ENCODE measurements at regions not wholly inside any gene's neighbourhood (a gene's known extent, or its start where the extent isn't known, plus 50 kb on each side); places are given as distances from the start of the nearest gene placed in this dataset.
A peak's percentile ranks its signal among the peaks of the same experiment; 100 is the strongest.

DNA sequence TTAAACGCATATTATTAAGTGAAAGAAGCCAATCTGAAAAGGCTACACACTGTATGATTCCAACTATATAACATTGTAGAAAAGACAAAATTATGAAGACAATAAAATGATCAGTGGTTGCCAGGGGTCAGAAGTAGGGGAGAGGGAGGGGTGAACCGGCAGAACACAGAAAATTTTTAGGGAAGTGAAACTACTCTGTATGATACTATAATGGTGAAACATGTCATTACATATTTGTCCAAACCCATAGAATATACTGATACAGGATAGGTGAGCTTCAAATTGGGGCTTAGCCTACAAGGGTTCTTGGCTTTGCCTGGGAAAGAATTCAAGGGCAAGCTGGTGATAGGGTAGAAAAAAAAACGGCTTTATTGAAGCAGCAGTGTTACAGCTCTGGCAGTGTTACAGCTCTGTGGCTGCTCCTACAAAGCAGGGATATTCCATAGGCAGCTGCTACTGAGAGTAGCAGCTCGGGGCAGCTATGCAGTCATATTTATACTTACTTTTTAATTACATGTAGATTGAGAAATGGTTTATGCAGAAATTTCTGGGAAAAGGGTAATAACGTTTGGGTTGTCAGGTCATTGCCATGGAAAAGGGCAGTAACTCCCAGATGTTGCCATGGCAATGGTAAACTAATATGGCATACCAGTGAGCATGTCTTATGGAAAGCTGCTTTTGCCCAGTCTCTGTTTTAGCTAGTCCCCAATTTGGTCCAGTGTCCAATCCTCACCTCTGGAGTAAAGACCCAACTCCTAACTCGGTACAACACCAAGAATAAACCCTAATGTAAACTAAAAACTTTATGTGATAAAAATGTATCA lies 125.1 kb upstream of the SLC25A36 start:
- no peak for DNase-seq

DNA sequence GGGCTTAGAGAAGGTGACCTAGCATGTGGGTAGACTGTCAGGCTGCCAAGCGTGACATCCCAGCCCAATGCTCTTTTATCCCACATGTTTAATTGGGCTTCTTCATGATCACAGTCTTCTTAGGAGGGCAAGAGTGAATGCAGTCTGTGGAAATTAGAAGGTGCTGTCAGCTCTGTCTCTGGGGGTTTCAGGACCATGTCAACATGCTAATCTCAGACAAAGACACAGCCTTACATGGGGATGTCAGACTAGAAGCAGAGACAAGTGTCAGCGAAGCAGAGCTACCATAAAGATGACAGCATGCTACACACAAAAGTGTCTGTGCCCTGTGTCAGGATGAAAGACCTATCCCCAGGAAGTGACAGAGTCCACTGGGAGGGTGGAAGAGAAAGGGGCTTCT lies 120.1 kb upstream of the SLC25A36 start:
- no peak for DNase-seq

DNA sequence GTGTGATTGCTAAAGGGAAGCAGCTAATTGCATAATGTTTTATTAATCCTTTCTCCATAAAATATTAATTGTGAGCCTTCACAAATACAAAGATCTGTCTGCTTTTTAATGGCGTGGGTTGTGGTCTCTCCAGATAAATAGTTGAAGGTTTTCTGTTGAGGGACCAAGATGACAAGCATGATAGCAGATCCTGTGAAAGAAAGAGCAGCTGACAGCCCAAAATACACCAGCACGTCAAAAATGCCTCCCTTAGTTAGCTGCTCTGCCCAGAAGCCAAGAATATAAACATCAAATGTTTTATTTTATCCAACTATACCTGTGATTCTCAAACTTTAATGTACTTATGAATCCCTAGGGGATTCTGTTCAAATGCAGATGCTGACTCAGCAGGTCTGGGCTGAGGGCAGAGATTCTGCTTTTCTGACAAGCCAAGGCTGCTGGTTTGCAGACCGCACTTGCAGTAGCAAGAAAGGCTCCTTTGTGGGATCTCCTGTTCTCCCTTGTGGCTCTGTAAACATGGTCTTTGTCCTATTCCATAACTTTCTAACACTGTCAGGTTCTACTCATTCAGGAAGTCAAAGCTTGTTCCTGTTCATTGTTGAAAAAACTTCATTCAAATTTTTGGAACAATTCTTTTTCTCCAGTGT lies 119.1 kb upstream of the SLC25A36 start:
- DNase-seq = no peak

DNA sequence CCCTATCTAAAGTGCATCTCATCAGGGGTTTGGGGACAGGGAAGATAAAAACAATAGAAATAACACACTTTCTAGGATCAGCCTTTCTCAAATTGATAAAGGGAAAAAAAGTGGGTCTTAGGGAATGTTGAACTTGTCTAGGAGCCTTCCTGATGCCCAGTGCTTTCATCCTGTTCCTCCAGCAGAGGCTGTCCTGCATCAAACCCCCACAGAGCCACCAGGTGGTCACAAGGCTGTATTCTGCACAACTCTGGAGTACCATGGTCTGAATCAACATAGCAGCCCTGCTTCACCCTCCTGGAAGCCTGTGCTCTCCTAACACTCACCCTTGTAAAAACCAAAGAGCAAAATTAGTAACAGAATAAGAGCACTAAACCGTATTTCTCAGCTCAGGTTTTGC lies 118.5 kb upstream of the SLC25A36 start:
- no peak for DNase-seq

DNA sequence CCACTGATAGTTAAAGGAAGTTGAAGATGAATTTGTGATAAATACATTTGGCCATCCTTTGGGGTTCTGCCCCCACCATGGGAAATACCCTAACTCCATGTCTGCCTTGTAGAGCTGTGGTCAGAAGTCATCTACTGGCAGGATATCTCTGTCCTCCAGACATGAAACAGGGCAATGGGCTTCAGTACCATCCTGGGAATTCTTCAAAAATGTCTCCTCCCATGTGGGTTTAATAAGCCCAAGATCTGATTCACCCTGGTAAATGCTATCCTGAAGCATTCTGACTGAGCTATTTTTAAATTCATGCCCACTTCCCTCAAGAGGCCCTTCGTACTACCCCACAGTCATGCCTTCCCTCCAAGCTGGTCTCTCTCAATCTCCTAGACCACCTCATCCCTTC lies 113.7 kb upstream of the SLC25A36 start:
- DNase-seq = no peak

DNA sequence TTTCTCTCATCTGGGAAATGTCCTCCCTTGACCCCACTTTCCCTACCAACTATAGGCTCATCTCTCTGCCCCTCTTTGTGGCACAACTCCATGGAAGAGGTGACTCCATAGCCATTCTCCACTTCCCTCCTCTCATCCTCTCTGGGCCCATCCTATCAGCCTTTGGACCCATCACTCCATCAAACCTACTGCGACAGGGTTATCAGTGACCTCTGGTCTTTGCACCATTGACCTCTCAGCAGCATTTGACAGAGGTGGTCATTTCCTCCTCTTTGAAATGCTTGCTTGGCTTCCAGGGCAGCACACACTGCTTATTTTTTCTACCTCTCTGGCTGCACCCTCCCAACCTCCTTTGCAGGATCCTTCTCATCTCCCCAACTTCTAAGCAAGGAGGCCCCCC lies 113.1 kb upstream of the SLC25A36 start:
- DNase-seq = no peak

DNA sequence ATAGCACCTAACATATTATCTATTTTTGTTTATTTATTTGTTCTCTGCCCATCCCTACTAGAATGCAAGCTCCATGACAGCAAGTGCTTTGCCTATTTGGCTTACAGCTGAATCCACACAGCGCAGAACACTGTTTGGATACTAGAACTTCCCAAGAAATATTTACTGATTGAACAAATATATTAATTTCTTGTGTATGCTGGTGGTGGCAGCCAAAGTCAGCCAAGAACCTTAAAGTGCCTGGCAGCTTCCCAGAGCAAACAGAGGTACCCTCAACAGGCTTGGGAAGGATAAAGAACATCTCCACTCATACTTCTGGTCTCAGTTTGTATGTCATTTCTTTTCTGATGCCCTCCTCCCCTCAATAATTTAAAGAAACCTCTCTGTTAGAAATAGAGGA lies 111.8 kb upstream of the SLC25A36 start:
- no peak for DNase-seq

DNA sequence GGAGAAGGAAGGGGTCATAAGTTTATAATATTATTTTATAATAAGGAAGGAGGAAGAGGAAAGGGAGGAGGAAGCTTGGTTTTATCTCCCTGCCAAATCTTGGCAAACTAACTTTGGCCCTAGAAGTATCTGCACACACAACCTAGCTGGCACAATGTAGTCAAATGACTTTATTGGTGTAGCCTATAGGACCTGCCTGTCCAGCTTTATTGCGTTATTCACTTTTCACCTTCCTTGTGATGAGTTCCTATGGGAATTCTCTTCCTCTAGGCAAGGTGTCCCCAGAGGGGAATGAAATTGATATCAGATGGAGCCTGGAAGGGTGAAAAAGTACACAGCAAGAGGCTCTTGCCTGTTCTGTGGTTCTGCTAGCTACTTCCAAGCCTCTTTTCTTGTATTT lies 111.2 kb upstream of the SLC25A36 start:
- DNase-seq = no peak

DNA sequence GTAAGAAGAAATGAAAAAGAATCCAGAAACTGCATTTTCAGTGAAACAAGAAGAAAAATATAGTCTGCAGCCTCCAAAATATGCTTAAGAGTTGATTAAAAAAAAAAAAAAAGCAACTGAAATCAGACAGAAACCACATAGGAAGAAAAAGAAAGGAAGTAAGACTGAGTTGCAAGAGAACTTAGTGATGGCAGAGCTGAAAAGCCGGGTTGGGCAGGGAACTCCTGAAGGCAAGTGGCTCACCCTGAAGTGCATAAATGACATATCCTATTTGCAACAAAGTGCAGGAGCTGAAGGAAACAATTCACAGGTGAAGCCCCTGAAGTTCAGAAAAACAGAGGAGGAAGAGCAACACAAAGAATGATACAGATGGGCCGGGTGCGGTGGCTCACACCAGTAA lies 108.8 kb upstream of the SLC25A36 start:
- DNase-seq = no peak

DNA sequence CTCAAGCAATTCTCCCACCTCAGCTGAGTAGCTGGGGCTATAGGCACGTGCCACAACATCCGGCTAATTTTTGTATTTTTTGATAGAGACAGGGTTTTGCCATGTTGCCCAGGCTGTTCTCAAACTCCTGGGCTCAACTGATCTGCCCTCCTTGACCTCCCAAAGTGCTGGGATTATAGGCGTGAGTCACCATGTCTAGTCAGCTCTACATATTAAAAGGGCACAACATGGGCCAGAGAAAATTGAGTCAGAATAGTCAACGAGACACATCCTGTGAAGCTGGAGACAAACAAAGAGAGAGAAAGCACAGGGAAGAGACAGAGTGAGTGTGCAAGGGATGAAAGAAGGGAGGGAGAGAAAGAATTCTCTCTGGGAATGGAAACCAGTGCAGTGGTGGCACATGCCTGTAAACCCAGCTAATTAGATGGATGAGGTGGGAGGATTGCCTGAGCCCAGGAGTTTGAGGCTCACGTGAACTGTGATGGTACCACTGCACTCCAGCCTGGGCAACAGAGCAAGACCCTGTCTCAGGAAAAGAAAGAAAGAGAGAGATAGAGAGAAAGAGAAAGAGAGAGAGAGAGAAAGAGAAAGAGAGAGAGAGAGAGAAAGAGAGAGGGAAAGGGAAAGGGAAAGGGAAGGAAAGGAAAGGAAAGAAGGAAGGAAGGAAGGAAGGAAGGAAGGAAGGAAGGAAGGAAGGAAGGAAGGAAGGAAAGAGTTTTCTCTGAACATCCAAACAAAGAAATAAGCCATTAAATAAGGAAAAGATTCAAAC lies 107.2 kb upstream of the SLC25A36 start:
- no peak for DNase-seq

DNA sequence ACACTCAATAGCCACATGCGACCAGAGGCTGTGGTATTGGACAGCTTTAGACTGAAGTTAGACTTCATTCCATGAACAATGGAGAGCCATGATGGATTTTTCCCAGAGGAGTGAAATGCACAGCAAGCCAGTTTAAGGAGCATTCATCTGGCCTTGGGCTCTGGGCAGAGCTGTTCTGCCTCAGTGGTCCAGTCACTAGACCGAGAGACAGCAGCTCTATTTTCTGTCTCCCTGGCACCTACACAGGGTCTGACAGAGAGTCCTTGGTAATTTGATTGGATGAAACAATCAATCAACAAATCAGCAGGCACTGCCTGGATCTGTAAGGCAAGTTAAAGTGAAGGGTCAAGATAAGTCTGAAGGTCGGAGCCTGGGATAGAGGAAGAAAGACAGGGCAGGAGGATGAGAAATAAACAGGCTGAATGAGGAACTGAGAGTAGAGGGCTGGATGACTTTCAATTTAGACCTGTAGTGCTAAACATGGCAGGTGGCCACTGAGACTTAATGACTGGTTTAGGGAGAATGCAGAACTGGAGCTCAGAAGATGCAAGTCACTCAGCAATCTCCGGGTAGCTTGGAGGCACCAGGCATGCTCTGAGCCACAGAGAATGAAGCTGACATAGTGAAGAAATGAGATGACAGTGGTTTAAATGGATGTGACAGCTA lies 98.5 kb upstream of the SLC25A36 start:
- no peak for DNase-seq

DNA sequence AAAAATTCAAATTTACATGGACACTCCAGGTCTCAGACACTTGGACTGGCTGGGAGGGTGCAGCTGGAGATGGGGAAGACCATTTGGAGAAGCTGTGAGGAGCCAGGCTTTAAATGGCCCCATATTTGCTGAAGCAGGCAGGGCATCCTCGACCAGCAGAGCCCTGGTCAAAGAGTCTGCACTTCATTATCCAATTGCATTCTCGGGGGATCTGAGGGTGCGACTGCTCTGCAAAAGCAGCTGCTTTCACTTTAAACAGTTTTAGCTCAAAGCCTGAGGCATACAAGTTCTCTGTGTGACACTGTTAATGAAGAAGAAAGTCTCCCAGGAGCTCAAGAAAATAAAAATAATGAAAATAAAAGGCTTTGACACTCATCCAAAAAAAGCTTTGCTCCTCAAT lies 98.0 kb upstream of the SLC25A36 start:
- no peak for DNase-seq

DNA sequence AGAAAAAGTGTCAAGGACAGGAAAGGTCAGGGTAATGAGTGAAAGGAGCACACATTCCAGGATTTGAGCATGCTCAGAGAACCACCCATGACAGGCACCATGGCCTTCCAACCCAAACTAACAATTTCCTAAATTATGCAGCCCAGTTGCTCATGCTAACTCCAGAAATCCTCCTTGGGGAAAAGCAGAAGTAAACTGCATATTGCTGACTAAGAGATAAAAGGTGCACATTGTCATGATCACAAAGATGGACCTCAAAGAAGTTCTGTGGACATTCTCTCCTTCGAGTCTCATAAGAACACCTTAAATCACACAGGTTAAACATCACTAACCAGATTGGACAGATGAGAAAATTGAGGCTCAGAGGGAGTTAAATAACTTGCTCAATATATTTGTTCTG lies 97.6 kb upstream of the SLC25A36 start:
- no peak for DNase-seq

DNA sequence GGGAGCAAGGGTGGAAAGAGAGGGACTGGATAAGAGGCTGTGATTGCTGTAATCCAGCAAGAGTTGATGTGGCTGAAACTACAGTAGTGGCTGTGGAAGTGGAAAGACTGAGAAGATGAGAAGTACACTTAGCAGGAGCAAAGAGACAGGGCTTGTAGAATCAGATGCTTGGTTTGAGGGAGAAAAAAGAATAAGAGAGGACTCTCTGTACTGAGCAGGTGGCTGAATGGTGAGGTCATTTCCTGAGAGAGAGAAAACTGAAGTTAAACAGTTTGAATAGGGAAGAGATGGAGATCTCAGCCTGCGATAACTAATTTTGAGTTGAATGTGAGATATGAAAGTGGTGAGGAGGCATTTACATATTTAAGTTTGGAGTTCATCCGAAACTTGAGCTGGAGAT lies 95.8 kb upstream of the SLC25A36 start:
- DNase-seq = no peak

DNA sequence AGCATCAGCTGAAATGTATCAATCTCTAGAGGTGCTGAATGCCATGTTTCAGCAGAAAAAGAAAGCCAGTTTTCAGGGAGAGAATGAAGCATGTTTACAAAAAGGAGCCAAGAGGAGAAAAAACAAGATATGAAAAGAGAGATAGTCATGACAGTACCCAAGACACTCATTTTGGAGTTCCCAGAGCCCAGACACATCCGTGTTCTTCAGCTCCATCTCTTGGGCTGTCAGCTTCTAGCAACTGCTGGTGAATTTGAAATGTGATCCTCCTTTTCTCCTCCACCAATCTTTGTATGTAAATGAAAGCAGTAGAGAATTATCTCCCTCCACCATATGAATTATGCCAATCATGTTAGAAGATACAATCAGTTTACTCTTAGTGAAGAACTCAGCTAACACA lies 93.0 kb upstream of the SLC25A36 start:
- DNase-seq = no peak

DNA sequence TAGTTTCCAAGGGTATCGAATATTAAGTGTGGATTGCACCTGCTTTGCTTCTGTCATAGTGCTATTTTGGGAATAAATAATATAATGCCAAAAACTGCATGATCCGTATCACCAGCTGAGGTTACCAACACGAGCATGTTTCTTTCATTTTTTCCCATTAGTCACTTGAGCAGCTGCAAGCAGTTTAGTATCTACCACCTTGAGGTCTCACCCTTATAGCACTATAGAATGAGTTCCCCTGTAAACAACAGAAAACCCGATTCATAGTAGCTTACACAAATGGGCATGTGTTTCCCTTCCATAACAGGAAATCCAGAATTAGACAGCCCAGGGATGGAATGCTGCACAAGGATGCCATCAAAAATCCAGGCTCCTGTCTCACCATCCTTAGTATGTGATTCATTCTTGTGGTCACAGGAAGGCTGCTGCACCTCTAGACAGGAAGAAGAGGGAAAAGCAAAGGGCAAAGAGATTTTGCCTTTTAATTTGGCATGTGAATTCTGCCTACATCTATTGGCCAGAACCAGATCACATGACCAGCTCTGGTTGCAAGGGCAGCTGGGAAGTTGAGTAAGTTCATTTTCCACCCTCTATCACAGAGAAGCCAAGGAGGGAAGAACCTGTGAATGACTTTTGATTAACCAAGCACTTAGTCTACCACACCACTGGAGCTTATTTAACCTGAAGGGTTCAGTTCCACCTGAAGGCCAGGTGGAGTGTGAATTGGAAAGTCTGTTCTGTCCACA lies 91.3 kb upstream of the SLC25A36 start:
- no peak for DNase-seq

DNA sequence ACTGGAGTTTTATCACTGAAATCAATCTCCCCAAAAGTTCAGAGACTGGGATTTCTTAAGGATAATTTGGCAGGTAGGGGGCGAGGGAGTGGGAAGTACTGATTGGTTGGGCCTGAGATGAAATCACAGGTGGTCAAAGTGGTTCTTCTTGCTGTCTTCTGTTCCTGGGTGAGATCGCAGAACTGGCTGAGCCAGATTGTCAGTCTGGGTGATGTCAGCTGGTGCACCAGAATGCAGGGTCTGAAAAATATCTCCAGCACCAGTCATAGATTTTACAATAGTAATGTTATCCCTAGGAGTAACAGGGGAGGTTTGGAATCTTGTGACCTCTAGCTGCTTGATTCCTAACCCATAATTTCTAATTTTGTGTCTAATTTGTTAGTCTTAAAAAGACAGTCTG lies 86.7 kb upstream of the SLC25A36 start:
- no peak for DNase-seq

DNA sequence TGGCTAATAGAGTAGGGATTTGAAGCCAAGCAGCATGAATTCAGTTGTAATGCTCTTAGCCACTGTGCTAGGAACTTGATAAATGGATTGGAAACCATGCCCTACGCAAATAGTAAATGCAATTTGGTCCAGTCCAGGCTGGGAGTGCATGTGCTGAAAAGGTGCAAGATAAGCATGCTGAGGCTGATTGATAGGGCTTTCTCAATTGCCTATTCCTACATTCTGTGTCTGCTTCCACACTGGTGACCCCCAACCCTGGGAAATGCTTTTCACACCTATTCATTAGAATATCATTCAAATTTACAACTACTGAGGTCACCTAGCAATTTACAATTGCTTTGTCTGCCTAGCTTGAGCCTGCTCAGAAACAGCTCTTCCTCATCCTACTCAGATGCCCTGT lies 84.7 kb upstream of the SLC25A36 start:
- no peak for DNase-seq

DNA sequence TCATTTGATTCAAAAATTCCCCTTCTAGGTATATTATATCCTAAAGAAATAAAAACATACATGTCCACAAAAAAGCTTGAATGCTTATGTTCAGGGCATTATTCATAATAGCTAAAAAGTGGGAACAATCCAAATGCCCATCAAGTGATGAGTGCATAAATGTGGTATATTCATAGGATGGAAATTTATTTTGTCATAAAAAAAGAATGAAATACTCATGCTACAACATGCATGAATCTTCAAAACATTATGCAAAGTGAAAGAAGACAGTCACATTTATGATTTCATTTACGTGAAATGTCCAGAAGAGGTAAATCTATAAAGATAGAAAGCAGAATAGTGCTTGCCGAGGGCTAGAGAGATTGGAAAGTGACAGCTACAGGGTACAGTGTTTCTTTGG lies 83.6 kb upstream of the SLC25A36 start:
- no peak for DNase-seq

DNA sequence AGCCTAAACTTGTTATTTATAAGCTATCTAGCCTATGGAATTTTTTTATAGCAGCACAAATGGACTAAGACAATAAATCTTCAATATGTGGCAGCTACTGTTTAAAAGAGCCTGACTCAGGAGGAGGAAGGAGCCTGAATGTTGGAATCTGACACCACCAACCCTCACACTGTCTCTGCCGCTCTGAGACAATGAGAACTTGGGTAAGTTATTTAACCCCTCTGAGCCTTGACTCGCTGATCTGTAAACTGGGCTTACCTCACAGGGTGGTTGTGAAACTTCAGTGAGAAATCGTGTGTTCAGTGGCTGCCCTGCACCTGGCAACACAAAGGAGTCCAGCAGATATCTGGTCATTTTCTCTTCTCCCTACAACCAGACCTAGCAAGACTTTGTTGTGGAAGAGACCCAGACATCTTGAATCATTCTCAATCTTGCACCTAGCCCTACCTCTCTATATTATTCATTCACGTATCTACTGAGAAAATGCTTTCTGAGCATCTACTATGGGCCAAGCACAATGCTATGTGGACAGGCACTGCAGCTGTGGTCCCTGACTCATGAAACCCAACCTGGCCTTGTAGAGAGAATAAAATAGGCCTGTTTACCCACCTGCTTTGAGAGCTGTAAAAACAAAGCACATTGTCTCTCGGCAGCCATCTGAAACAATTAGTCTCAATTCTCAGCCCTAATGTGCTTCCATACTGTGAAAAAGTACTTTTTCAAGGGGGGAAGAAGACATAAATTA lies 81.9 kb upstream of the SLC25A36 start:
- DNase-seq = no peak

DNA sequence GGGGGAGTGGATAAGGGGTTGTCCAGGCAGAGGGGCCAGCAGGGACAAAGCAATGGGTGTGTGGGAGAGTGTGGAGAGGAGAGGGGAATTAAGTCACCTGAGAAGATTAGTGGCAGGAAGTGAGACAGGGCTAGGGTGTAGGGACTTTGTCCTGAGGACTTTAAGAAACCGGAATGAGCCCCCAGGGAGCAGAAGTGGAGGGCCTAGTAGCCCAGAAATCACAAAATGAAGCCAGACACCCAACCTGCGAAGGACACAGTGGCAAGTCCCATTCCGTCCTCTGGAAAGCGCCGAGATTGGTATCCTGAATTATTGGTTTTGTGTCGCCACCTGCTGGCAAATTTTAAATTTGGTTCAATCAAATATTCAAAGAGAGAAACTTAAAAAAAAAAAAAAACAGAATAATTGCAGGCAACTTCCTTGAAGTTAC lies 78.0 kb upstream of the SLC25A36 start:
- peak; percentile 46 to 50 for DNase-seq

DNA sequence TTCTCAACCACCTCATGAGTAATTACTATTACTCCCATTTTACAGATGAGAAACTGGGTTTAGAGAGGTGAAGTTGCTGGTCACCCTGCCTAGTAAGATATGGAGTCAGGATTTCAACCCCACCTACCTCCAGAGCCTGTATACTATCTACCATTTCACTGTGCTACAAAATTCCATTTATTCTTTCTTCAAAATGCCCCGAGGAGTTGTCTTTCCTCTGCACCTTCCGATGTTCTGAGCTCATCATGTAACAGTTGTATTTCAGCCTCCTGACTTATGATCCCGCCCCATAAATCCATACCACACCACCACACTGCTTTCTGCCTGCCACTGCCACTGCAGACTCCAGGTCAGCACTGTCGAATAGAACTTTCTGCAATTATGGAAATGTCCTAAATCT lies 71.3 kb upstream of the SLC25A36 start:
- no peak for DNase-seq

All from activated T-cell treated with anti-CD3 and anti-CD28 coated beads, Interleukin-2, amount 50 U/mL, for 48 hours (primary cell).